GM18502 (cell line): ENCODE measurements at regions not wholly inside any gene's neighbourhood (a gene's known extent, or its start where the extent isn't known, plus 50 kb on each side); places are given as distances from the start of the nearest gene placed in this dataset.
A peak's percentile ranks its signal among the peaks of the same experiment; 100 is the strongest.
"Not testable (repeated sequence)": the region's sequence is repeated elsewhere in the genome, so short reads cannot be mapped to it uniquely, and the experiment has no call there.

Source experiments
- ATAC-seq: cut with Tn5 transposase; IDR thresholded peaks from one replicate; pipeline ENCODE4 v1.9.1; 2021; ENCODE audit warnings: mild to moderate bottlenecking; ENCODE audit not compliant: unreplicated experiment, poor library complexity

GRCh38 chr2:40676134-40676790 lies 224.4 kb upstream of the SLC8A1 start:
- ATAC-seq, result not testable (repeated sequence)

- peak; percentile 99 for ATAC-seq
Observed at GRCh38 chr2:40680547-40680946, 228.7 kb upstream of the SLC8A1 start.

GRCh38 chr2:40690036-40690435 lies 238.1 kb upstream of the SLC8A1 start:
- no peak for ATAC-seq

GRCh38 chr2:40690525-40690924 lies 238.6 kb upstream of the SLC8A1 start:
- ATAC-seq, result no peak

GRCh38 chr2:40700231-40700954 lies 248.5 kb upstream of the SLC8A1 start:
- ATAC-seq, result no peak

GRCh38 chr2:40712197-40712894 lies 260.5 kb upstream of the SLC8A1 start:
- not testable (repeated sequence) for ATAC-seq

GRCh38 chr2:40716879-40717278 lies 265.0 kb upstream of the SLC8A1 start:
- no peak for ATAC-seq

- no peak for ATAC-seq
Observed at GRCh38 chr2:40719414-40719813, 267.5 kb upstream of the SLC8A1 start.

GRCh38 chr2:40721595-40721994 lies 269.7 kb upstream of the SLC8A1 start:
- no peak for ATAC-seq

- no peak for ATAC-seq
Observed at GRCh38 chr2:40723194-40723593, 271.3 kb upstream of the SLC8A1 start.

GRCh38 chr2:40725040-40725439 lies 273.1 kb upstream of the SLC8A1 start:
- no peak for ATAC-seq

- ATAC-seq, result no peak
Observed at GRCh38 chr2:40725950-40726349, 274.1 kb upstream of the SLC8A1 start.

- ATAC-seq, result no peak
Observed at GRCh38 chr2:40734797-40735196, 282.9 kb upstream of the SLC8A1 start.

GRCh38 chr2:40737180-40737579 lies 285.3 kb upstream of the SLC8A1 start:
- ATAC-seq, result no peak

- ATAC-seq, result no peak
Observed at GRCh38 chr2:40740419-40740818, 288.5 kb upstream of the SLC8A1 start.

GRCh38 chr2:40741532-40741931 lies 289.6 kb upstream of the SLC8A1 start:
- ATAC-seq, result no peak

- no peak for ATAC-seq
Observed at GRCh38 chr2:40746191-40746590, 294.3 kb upstream of the SLC8A1 start.

GRCh38 chr2:40751981-40752380 lies 300.1 kb upstream of the SLC8A1 start:
- no peak for ATAC-seq

GRCh38 chr2:40752796-40753195 lies 300.9 kb upstream of the SLC8A1 start:
- ATAC-seq, result no peak

GRCh38 chr2:40754912-40755311 lies 303.0 kb upstream of the SLC8A1 start:
- no peak for ATAC-seq

GRCh38 chr2:40758401-40759155 lies 306.7 kb upstream of the SLC8A1 start:
- ATAC-seq, result no peak
